ENCODE measurements at regions not wholly inside any gene's neighbourhood (a gene's known extent, or its start where the extent isn't known, plus 50 kb on each side); places are given as distances from the start of the nearest gene placed in this dataset.

DNA sequence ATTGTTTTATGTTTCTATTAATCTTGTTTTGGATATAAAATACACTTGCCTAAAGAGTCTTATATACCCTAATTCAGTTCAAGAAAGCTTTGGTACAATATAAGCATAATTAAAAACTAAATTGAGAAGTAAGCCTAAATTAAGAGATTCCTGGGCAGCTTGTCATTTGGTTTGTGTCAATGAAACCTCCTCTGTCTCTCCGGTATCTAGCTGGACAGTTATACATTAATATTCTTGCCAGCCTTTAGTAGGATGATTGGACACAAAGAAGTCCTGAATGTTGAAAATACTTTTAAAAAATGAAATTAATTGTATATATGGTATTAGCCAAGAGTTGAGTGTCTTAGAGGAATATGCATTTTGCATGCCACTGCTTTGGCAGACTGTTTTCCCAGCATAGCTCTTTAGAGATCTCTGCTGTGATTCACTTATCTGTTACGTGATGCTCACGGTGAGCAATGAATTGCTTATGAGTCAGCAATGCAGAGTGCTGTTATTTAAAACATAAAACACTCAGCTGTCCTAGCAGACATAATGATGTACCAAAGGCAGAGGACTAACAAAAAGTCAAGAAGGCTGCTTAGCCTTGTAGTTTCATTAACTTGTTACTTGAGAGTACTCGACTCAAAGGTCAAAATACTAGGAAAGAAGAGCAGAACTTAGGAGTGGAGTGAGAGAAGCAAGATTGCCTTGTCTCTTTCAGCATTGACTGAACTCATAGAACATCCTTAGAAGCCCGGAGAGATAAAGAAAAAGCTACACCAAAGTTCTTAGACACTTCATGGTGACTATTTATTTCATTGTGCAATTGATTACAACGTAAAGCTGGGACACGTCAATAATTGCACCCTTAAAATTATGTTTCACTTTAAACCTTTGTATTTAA is 1296.1 kb upstream of the PCDH7 start:
- intact Hi-C loops (cut with DNase I) = no loop called here
- WGBS, 4 donors = 68 to 72% (median 70%) methylated on average over 7 of the region's 7 CpGs
- Histone ChIP-seq H3K27ac (no peak overlapping the region), H3K4me3 (no peak overlapping the region), H3K36me3 (no peaks in the 10 kb centered on the region), H3K9me3 (no peaks in the 10 kb centered on the region), H3K27me3 (no peaks in the 10 kb centered on the region), H3K4me1 (no peaks in the 10 kb centered on the region)
- ATAC-seq = no peak
- TF ChIP-seq POLR2A (IDR thresholded peaks at IDR 0.05) (no peak), CTCF (IDR thresholded peaks at IDR 0.05) (no peak)
- no peak for DNase-seq

GRCh38 chr4:29453303-29453820 is 1266.8 kb upstream of the PCDH7 start:
- WGBS, 4 donors = 63 to 78% (median 69%) methylated on average over 5 of the region's 5 CpGs
- H3K4me1 ChIP-seq = no peaks in the 10 kb centered on the region
- no peaks in the 10 kb centered on the region for H3K36me3 ChIP-seq
- ATAC-seq (no peak), DNase-seq (no peak)
- peaks cover 0 to 4% (median 0%) of the 10 kb centered on the region in 12 donors for H3K9me3 ChIP-seq
- no peak for TF ChIP-seq CTCF (IDR thresholded peaks at IDR 0.05)
- TF ChIP-seq POLR2A (IDR thresholded peaks at IDR 0.05) = no peak
- no peaks in the 10 kb centered on the region for H3K27me3 ChIP-seq
- H3K4me3 ChIP-seq = no peak overlapping the region
- intact Hi-C loops (cut with DNase I) = no loop called here
- no peak overlapping the region for H3K27ac ChIP-seq

GRCh38 chr4:29459926-29460325 is 1260.2 kb upstream of the PCDH7 start:
- intact Hi-C loops (cut with DNase I) = no loop called here
- ATAC-seq (no peak), DNase-seq (no peak)
- Histone ChIP-seq H3K36me3 (no peaks in the 10 kb centered on the region), H3K27me3 (no peaks in the 10 kb centered on the region), H3K4me1 (no peaks in the 10 kb centered on the region), H3K27ac (no peak overlapping the region), H3K4me3 (no peak overlapping the region), H3K9me3 (peaks cover 0 to 7% (median 0%) of the 10 kb centered on the region in 12 donors)
- no peak for TF ChIP-seq CTCF (IDR thresholded peaks at IDR 0.05)
- TF ChIP-seq POLR2A (IDR thresholded peaks at IDR 0.05) = no peak
- 84 to 91% (median 86%) methylated on average over 3 of the region's 3 CpGs for WGBS, 4 donors

DNA sequence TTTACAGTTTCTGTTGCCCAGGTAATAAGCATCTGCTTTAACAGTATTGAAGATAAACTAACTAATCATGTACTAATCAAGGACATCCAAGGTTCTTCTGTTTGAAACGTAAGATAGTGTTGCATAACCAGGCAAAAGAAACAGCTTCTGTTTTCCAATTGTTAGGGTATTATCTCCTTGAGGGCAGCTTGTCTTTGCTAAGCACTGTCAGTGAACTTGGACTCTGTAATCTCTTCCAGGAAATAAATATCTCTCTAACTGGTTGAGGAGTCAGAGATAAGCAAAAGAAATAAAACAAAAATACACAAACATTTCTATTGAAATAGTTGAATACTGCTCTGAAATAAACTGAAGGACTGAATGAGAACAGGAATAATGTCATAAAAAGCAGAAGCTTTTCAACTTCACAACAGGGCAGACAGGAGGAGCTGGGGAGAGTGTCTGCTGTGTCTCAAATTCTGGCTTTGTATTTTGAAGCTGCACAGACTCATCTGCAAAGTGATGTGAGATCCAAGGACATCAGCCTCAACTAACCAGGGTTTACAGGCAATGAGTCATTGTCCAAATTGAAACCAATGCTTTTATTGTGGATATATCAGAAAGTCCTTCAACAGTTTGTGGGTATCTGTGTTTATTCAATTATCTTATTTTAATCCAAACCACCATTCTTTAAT is 1253.0 kb upstream of the PCDH7 start:
- ATAC-seq = no peak
- WGBS, 4 donors = 13 to 26% (median 20%) methylated on average over 1 of the region's 1 CpG
- Histone ChIP-seq H3K27me3 (no peaks in the 10 kb centered on the region), H3K4me3 (no peak overlapping the region), H3K9me3 (no peaks in the 10 kb centered on the region), H3K27ac (no peak overlapping the region), H3K36me3 (no peaks in the 10 kb centered on the region), H3K4me1 (no peaks in the 10 kb centered on the region)
- no peak for DNase-seq
- TF ChIP-seq CTCF (IDR thresholded peaks at IDR 0.05) = no peak
- no peak for TF ChIP-seq POLR2A (IDR thresholded peaks at IDR 0.05)
- intact Hi-C loops (cut with DNase I) = no loop called here

All from heart left ventricle (tissue), 16 donors.